Omental fat pad (tissue), 3 donors: ENCODE measurements at regions not wholly inside any gene's neighbourhood (a gene's known extent, or its start where the extent isn't known, plus 50 kb on each side); places are given as distances from the start of the nearest gene placed in this dataset.

Experiments used
- ATAC-seq: fragments of 150-250 bp; one replicate; pipeline ENCODE4 v1.9.1; 2016; ENCODE audit warnings: mild to moderate bottlenecking, moderate library complexity; ENCODE audit not compliant: low FRiP score
- DNase-seq: peaks from one replicate; pipeline ENCODE4 v3.0.0-alpha.2; 2019; ENCODE audit warnings: low spot score
- CTCF ChIP-seq, 3 donors: fragments of 450-650 bp; IDR thresholded peaks; one replicate each; pipeline ENCODE4 v1.5.1; 2016 to 2017; ENCODE audit warnings: antibody characterized with exemption in 3 of 3, mild to moderate bottlenecking in 3 of 3, moderate library complexity in 2 of 3

GRCh38 chr9:99400184-99400731 lies 178.2 kb downstream of the SEC61B start:
- DNase-seq: no peak
- no peak for TF ChIP-seq CTCF (IDR thresholded peaks at IDR 0.05)
- no peak for ATAC-seq

GRCh38 chr9:99401680-99402504 lies 179.8 kb downstream of the SEC61B start:
- DNase-seq: no peak
- no peak for TF ChIP-seq CTCF (IDR thresholded peaks at IDR 0.05)
- ATAC-seq: no peak

GRCh38 chr9:99403371-99403770 lies 181.3 kb downstream of the SEC61B start:
- DNase-seq (no peak), ATAC-seq (no peak)
- TF ChIP-seq CTCF (IDR thresholded peaks at IDR 0.05): no peak

GRCh38 chr9:99405359-99405758 lies 183.3 kb downstream of the SEC61B start:
- ATAC-seq (no peak), DNase-seq (no peak)
- TF ChIP-seq CTCF (IDR thresholded peaks at IDR 0.05): no peak

GRCh38 chr9:99406939-99407338 lies 184.9 kb downstream of the SEC61B start:
- ATAC-seq (no peak), DNase-seq (no peak)
- TF ChIP-seq CTCF (IDR thresholded peaks at IDR 0.05): no peak

- ATAC-seq (no peak), DNase-seq (no peak)
- no peak for TF ChIP-seq CTCF (IDR thresholded peaks at IDR 0.05)
Observed at GRCh38 chr9:99411068-99411467, 189.0 kb downstream of the SEC61B start.
